SK-N-SH (cell line): ENCODE measurements at regions not wholly inside any gene's neighbourhood (a gene's known extent, or its start where the extent isn't known, plus 50 kb on each side); places are given as distances from the start of the nearest gene placed in this dataset.

ENCODE experiments used
- CTCF ChIA-PET: fragments of 300-600, 350-600 bp; formaldehyde crosslinking; extraction: SDS; loops from one replicate; lab custom pipeline; 2021; lab: Yijun Ruan, JAX
- POLR2A ChIA-PET: fragments of 350-600 bp; sonication (Branson Sonifier 250); formaldehyde crosslinking; extraction: SDS; loops from one replicate; lab custom pipeline; 2020; ENCODE audit warnings: antibody characterized with exemption, inconsistent platforms; lab: Yijun Ruan, JAX
- DNase-seq: peaks from one replicate; pipeline ENCODE4 v3.0.0; 2012
- H2AFZ ChIP-seq: fragments of 200-600 bp; sonication (generic); 2 replicates; pipeline ENCODE4 v1.8.1; 2016; ENCODE audit warnings: antibody characterized with exemption, mild to moderate bottlenecking, low read depth
- H3F3A ChIP-seq: fragments of 200-600 bp; sonication (generic); replicated peaks from 2 replicates; pipeline ENCODE3; 2016; ENCODE audit warnings: antibody characterized with exemption, mild to moderate bottlenecking; ENCODE audit not compliant: insufficient read depth
- H3K27ac ChIP-seq, 2 experiments: fragments of 200-500 bp in 1 of 2; fragments of 200-600 bp in 1 of 2; sonication (Bioruptor generic) in 1 of 2; sonication (generic), shearing (Covaris generic) in 1 of 2; 2 replicates each; pipeline versions ENCODE4 v1.5.1 to v1.6.1; 2014 to 2016; ENCODE audit warnings: low read depth in 2 of 2, inconsistent platforms in 1 of 2, low read length in 1 of 2, mild to moderate bottlenecking in 1 of 2, mixed read lengths in 1 of 2
- H3K27me3 ChIP-seq: fragments of 200-600 bp; sonication (generic), shearing (Covaris generic); 2 replicates; pipeline ENCODE4 v1.6.1; 2016; ENCODE audit warnings: mixed run types; ENCODE audit not compliant: insufficient read depth
- H3K36me3 ChIP-seq, 2 experiments: fragments of 200-500 bp in 1 of 2; fragments of 200-600 bp in 1 of 2; sonication (Bioruptor generic) in 1 of 2; sonication (generic) in 1 of 2; replicated peaks in 1 of 2; 2 replicates each; pipeline versions ENCODE3 to v1.5.1; 2014 to 2016; ENCODE audit warnings: low read length in 1 of 2, mild to moderate bottlenecking in 1 of 2; ENCODE audit not compliant: insufficient read depth in 2 of 2, control insufficient read depth in 1 of 2
- H3K4me1 ChIP-seq, 2 experiments: fragments of 200-500 bp in 1 of 2; fragments of 200-600 bp in 1 of 2; sonication (Bioruptor generic) in 1 of 2; sonication (generic), shearing (Covaris generic) in 1 of 2; 2 replicates each; pipeline versions ENCODE4 v1.5.1 to v1.6.1; 2014 to 2016; ENCODE audit warnings: low read depth in 1 of 2, low read length in 1 of 2, mixed run types in 1 of 2; ENCODE audit not compliant: insufficient read depth in 2 of 2, control insufficient read depth in 1 of 2
- H3K4me2 ChIP-seq: fragments of 200-600 bp; sonication (generic), shearing (Covaris generic); 2 replicates; pipeline ENCODE4 v1.6.1; 2017; ENCODE audit warnings: mixed run types
- H3K4me3 ChIP-seq, 2 experiments: fragments of 200-500 bp in 1 of 2; fragments of 200-600 bp in 1 of 2; sonication (Bioruptor generic) in 1 of 2; sonication (generic), shearing (Covaris generic) in 1 of 2; 2 replicates each; pipeline versions ENCODE4 v1.5.1 to v1.8.1; 2014 to 2016; ENCODE audit warnings: low read depth in 2 of 2, inconsistent platforms in 1 of 2, low read length in 1 of 2, mild to moderate bottlenecking in 1 of 2, mixed read lengths in 1 of 2, moderate library complexity in 1 of 2
- H3K79me2 ChIP-seq: fragments of 200-600 bp; sonication (generic); 2 replicates; pipeline ENCODE4 v1.8.1; 2017; ENCODE audit warnings: mild to moderate bottlenecking; ENCODE audit not compliant: insufficient read depth
- H3K9ac ChIP-seq: fragments of 200-600 bp; sonication (generic); 2 replicates; pipeline ENCODE4 v1.6.1; 2017; ENCODE audit warnings: mixed run types
- H3K9me2 ChIP-seq: fragments of 200-600 bp; sonication (generic); 2 replicates; pipeline ENCODE4 v1.6.1; 2017; ENCODE audit warnings: mixed run types
- H3K9me3 ChIP-seq: fragments of 200-600 bp; sonication (generic); 2 replicates; pipeline ENCODE4 v1.6.1; 2017; ENCODE audit warnings: mixed run types, mild to moderate bottlenecking, moderate library complexity
- H4K20me1 ChIP-seq: fragments of 200-600 bp; sonication (generic); 2 replicates; pipeline ENCODE4 v1.6.1; 2017; ENCODE audit warnings: mild to moderate bottlenecking, mixed run types; ENCODE audit not compliant: insufficient read depth
- CTCF ChIP-seq: fragments of 200-600 bp; sonication (generic); IDR thresholded peaks from 2 replicates; pipeline ENCODE4 v1.6.1; 2017; ENCODE audit warnings: antibody characterized with exemption, mild to moderate bottlenecking, moderate library complexity
- ELF1 ChIP-seq: IDR thresholded peaks from 2 replicates; pipeline ENCODE4 v1.4.0; 2012
- NRF1 ChIP-seq: IDR thresholded peaks from 2 replicates; pipeline ENCODE4 v1.6.1; 2012; ENCODE audit warnings: low read depth, mild to moderate bottlenecking, low read length
- RAD21 ChIP-seq: IDR thresholded peaks from 2 replicates; pipeline ENCODE4 v1.6.1; 2012; ENCODE audit warnings: mild to moderate bottlenecking, low read length
- SIN3A ChIP-seq: IDR thresholded peaks from 2 replicates; pipeline ENCODE4 v1.6.1; 2012; ENCODE audit warnings: low read depth, mild to moderate bottlenecking, low read length, moderate library complexity, borderline replicate concordance
- SMC3 ChIP-seq: IDR thresholded peaks from 2 replicates; pipeline ENCODE4 v1.6.1; 2012; ENCODE audit warnings: low read depth, low read length, improper control_type of control experiment
- TEAD4 ChIP-seq: IDR thresholded peaks from 2 replicates; pipeline ENCODE4 v1.4.0; 2012; ENCODE audit warnings: mild to moderate bottlenecking, borderline replicate concordance; ENCODE audit not compliant: insufficient read depth
- USF1 ChIP-seq: IDR thresholded peaks from 2 replicates; pipeline ENCODE4 v1.4.0; 2012; ENCODE audit warnings: low read depth, borderline replicate concordance
- USF2 ChIP-seq: fragments of 150-350 bp; IDR thresholded peaks from 2 replicates; pipeline ENCODE4 v1.6.1; 2017; ENCODE audit warnings: antibody characterized with exemption, low read length, low read depth, borderline replicate concordance
- ZBTB33 ChIP-seq: IDR thresholded peaks from 2 replicates; pipeline ENCODE4 v1.4.0; 2012; ENCODE audit warnings: low read depth, borderline replicate concordance
- WGBS: methylation state at CpG from one replicate; pipeline ENCODE4 v1.1.6; 2017; ENCODE audit warnings: low lambda C conversion rate; 5-methylcytosine and 5-hydroxymethylcytosine counted together

- TF ChIP-seq CTCF (no peak), USF2 (no peak)
Measured at GRCh38 chr2:175698061-175698460, 304.0 kb downstream of the LNPK start (continued).

GRCh38 chr2:175690113-175690837 is 311.8 kb downstream of the LNPK start:
- WGBS = 13% methylated on average over 4 of the region's 4 CpGs
- CTCF ChIA-PET = interaction anchor here (0.6 to 10.1 kb wide), 59 partner anchors 11 to 415 kb away, joined by 3 to 261 read pairs (median 4); partner anchors contain the start of genes EVX2 and LNPK
- no peaks in the 10 kb centered on the region for H3K36me3 ChIP-seq
- H3K4me3 ChIP-seq = no peak overlapping the region
- H3K9ac ChIP-seq = no peak overlapping the region
- H3K9me3 ChIP-seq = no peaks in the 10 kb centered on the region
- peaks cover 8% of the 10 kb centered on the region; the same call in 1 of the 2 replicates for H3K27me3 ChIP-seq
- no peaks in the 10 kb centered on the region for H4K20me1 ChIP-seq
- H3K4me2 ChIP-seq = no peak overlapping the region
- TF ChIP-seq SMC3 (peak; percentile 80), SIN3A (no peak), CTCF (peak; percentile 83), USF2 (no peak), ZBTB33 (no peak), TEAD4 (no peak), ELF1 (no peak), USF1 (no peak), NRF1 (no peak), RAD21 (peak; percentile 90)
- TF ChIP-seq, all 33 proteins: peak for 3
- H3K4me1 ChIP-seq = peaks cover 0 to 15% of the 10 kb centered on the region in 2 experiments; a peak in 2 of 4 replicates
- H3K27ac ChIP-seq = no peak overlapping the region
- H3F3A ChIP-seq = no peaks in the 10 kb centered on the region
- H3K9me2 ChIP-seq = no peaks in the 10 kb centered on the region
- POLR2A ChIA-PET = interaction anchor here (1.4 kb wide), 1 partner anchor 312 kb away, joined by 3 read pairs; the partner anchor contains the start of gene LNPK
- DNase-seq = peak; percentile 24
- H3K79me2 ChIP-seq = no peaks in the 10 kb centered on the region
- no peak overlapping the region for H2AFZ ChIP-seq
